Neural progenitor cell (in vitro differentiated cells): ENCODE measurements at regions not wholly inside any gene's neighbourhood (a gene's known extent, or its start where the extent isn't known, plus 50 kb on each side); places are given as distances from the start of the nearest gene placed in this dataset.

Experiments used
- EZH2phosphoT487 ChIP-seq: fragments of 200-600 bp; sonication (generic); IDR thresholded peaks from 2 replicates; pipeline ENCODE4 v1.6.1; 2017; ENCODE audit warnings: antibody characterized with exemption
- TF ChIP-seq, protein P1 (sequence below): fragments of 200-600 bp; sonication (generic); IDR thresholded peaks from 2 replicates; pipeline ENCODE4 v1.5.1; 2017; ENCODE audit warnings: antibody characterized with exemption, mild to moderate bottlenecking

DNA sequence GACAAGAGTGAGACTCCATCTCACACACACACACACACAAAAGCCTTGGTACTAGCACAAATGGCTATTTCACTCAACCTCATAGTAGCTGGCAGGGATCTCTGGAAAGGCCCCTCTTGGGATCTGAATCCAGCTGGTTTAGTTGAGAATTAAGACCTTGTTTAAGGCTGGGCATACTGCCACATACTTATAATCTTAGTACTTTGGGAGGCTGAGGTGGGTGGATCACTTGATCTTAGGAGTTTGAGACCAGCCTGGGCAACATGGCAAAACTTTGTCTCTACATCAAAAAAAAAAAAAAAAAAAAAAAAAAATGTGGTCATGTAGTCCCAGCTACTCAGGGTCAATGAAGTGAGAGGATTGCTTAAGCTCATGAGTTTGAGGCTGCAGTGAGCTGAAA, 628.3 kb downstream of the MMUT start:
- TF ChIP-seq, protein P1, sequence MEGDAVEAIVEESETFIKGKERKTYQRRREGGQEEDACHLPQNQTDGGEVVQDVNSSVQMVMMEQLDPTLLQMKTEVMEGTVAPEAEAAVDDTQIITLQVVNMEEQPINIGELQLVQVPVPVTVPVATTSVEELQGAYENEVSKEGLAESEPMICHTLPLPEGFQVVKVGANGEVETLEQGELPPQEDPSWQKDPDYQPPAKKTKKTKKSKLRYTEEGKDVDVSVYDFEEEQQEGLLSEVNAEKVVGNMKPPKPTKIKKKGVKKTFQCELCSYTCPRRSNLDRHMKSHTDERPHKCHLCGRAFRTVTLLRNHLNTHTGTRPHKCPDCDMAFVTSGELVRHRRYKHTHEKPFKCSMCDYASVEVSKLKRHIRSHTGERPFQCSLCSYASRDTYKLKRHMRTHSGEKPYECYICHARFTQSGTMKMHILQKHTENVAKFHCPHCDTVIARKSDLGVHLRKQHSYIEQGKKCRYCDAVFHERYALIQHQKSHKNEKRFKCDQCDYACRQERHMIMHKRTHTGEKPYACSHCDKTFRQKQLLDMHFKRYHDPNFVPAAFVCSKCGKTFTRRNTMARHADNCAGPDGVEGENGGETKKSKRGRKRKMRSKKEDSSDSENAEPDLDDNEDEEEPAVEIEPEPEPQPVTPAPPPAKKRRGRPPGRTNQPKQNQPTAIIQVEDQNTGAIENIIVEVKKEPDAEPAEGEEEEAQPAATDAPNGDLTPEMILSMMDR = no peak
- no peak for TF ChIP-seq EZH2phosphoT487
